ENCODE measurements at regions not wholly inside any gene's neighbourhood (a gene's known extent, or its start where the extent isn't known, plus 50 kb on each side); places are given as distances from the start of the nearest gene placed in this dataset.

DNA sequence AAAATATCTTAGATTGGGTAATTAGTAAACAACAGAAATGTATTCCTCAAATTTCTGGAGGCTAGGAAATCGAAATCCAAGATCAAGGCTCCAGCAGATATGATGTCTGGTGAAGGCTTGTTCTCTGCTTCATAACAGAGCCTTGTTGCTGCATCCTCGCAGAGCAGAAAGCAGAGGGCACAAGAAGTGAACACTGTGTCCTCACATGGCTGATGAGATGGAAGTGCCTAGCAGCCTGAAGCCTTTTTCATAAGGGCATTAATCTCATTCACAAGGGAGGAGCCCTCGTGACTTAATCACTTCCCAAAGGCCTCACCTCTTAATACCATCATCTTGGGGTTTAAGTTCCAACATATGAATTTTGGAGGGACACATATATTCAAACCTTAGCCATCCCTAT, 77.2 kb upstream of the FOXD3 start:
- H3K27me3 Mint-ChIP-seq (ENCODE audit: insufficient read depth, low read depth, poor library complexity) = no peaks in the 10 kb centered on the region
- no peaks in the 10 kb centered on the region for H3K9me2 ChIP-seq (ENCODE audit: insufficient read depth)
- no peak overlapping the region for H3K4me2 ChIP-seq
- H2AFZ ChIP-seq = peak overlapping the region; percentile 89; the same call in 1 of the 2 replicates
- H3K4me3 Mint-ChIP-seq = no peak overlapping the region
- no peak for ATAC-seq
- no peaks in the 10 kb centered on the region for H3K9me3 Mint-ChIP-seq
- H3K36me3 ChIP-seq (ENCODE audit: insufficient read depth) = no peaks in the 10 kb centered on the region
- H3K27ac Mint-ChIP-seq = no peak overlapping the region
- H3K4me1 ChIP-seq (ENCODE audit: insufficient read depth) = no peaks in the 10 kb centered on the region
- DNase-seq (ENCODE audit: low spot score) = no peak
- TF ChIP-seq POLR2AphosphoS5 (IDR thresholded peaks at IDR 0.05; ENCODE audit: low read depth) (no peak), JUNB (IDR thresholded peaks at IDR 0.05; ENCODE audit: unreplicated experiment) (no peak), EZH2phosphoT487 (IDR thresholded peaks at IDR 0.05; ENCODE audit: unreplicated experiment) (no peak), ZNF331 (CRISPR knock-in tag; IDR thresholded peaks at IDR 0.05; ENCODE audit: low read depth) (no peak), NANOG (IDR thresholded peaks at IDR 0.05; ENCODE audit: borderline replicate concordance) (no peak), ETS1 (IDR thresholded peaks at IDR 0.05) (no peak), ZNF114 (CRISPR knock-in tag; IDR thresholded peaks at IDR 0.05) (no peak), EZH2 (IDR thresholded peaks at IDR 0.05; ENCODE audit: low read depth, unreplicated experiment) (no peak), CREB1 (CRISPR knock-in tag; IDR thresholded peaks at IDR 0.05; ENCODE audit: low read depth) (no peak), STAT1 (IDR thresholded peaks at IDR 0.05; ENCODE audit: unreplicated experiment) (no peak)
- TF ChIP-seq, protein P1, sequence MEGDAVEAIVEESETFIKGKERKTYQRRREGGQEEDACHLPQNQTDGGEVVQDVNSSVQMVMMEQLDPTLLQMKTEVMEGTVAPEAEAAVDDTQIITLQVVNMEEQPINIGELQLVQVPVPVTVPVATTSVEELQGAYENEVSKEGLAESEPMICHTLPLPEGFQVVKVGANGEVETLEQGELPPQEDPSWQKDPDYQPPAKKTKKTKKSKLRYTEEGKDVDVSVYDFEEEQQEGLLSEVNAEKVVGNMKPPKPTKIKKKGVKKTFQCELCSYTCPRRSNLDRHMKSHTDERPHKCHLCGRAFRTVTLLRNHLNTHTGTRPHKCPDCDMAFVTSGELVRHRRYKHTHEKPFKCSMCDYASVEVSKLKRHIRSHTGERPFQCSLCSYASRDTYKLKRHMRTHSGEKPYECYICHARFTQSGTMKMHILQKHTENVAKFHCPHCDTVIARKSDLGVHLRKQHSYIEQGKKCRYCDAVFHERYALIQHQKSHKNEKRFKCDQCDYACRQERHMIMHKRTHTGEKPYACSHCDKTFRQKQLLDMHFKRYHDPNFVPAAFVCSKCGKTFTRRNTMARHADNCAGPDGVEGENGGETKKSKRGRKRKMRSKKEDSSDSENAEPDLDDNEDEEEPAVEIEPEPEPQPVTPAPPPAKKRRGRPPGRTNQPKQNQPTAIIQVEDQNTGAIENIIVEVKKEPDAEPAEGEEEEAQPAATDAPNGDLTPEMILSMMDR (conservative IDR thresholded peaks at IDR 0.05; ENCODE audit: low read depth in 2 of 2) = no peak
- TF ChIP-seq, protein P2, sequence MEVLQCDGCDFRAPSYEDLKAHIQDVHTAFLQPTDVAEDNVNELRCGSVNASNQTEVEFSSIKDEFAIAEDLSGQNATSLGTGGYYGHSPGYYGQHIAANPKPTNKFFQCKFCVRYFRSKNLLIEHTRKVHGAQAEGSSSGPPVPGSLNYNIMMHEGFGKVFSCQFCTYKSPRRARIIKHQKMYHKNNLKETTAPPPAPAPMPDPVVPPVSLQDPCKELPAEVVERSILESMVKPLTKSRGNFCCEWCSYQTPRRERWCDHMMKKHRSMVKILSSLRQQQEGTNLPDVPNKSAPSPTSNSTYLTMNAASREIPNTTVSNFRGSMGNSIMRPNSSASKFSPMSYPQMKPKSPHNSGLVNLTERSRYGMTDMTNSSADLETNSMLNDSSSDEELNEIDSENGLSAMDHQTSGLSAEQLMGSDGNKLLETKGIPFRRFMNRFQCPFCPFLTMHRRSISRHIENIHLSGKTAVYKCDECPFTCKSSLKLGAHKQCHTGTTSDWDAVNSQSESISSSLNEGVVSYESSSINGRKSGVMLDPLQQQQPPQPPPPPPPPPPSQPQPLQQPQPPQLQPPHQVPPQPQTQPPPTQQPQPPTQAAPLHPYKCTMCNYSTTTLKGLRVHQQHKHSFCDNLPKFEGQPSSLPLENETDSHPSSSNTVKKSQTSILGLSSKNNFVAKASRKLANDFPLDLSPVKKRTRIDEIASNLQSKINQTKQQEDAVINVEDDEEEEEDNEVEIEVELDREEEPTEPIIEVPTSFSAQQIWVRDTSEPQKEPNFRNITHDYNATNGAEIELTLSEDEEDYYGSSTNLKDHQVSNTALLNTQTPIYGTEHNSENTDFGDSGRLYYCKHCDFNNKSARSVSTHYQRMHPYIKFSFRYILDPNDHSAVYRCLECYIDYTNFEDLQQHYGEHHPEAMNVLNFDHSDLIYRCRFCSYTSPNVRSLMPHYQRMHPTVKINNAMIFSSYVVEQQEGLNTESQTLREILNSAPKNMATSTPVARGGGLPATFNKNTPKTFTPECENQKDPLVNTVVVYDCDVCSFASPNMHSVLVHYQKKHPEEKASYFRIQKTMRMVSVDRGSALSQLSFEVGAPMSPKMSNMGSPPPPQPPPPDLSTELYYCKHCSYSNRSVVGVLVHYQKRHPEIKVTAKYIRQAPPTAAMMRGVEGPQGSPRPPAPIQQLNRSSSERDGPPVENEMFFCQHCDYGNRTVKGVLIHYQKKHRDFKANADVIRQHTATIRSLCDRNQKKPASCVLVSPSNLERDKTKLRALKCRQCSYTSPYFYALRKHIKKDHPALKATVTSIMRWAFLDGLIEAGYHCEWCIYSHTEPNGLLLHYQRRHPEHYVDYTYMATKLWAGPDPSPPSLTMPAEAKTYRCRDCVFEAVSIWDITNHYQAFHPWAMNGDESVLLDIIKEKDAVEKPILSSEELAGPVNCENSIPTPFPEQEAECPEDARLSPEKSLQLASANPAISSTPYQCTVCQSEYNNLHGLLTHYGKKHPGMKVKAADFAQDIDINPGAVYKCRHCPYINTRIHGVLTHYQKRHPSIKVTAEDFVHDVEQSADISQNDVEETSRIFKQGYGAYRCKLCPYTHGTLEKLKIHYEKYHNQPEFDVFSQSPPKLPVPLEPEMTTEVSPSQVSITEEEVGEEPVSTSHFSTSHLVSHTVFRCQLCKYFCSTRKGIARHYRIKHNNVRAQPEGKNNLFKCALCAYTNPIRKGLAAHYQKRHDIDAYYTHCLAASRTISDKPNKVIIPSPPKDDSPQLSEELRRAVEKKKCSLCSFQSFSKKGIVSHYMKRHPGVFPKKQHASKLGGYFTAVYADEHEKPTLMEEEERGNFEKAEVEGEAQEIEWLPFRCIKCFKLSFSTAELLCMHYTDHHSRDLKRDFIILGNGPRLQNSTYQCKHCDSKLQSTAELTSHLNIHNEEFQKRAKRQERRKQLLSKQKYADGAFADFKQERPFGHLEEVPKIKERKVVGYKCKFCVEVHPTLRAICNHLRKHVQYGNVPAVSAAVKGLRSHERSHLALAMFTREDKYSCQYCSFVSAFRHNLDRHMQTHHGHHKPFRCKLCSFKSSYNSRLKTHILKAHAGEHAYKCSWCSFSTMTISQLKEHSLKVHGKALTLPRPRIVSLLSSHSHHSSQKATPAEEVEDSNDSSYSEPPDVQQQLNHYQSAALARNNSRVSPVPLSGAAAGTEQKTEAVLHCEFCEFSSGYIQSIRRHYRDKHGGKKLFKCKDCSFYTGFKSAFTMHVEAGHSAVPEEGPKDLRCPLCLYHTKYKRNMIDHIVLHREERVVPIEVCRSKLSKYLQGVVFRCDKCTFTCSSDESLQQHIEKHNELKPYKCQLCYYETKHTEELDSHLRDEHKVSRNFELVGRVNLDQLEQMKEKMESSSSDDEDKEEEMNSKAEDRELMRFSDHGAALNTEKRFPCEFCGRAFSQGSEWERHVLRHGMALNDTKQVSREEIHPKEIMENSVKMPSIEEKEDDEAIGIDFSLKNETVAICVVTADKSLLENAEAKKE (CRISPR knock-in tag; IDR thresholded peaks at IDR 0.05) = no peak
- TF ChIP-seq, protein P3, sequence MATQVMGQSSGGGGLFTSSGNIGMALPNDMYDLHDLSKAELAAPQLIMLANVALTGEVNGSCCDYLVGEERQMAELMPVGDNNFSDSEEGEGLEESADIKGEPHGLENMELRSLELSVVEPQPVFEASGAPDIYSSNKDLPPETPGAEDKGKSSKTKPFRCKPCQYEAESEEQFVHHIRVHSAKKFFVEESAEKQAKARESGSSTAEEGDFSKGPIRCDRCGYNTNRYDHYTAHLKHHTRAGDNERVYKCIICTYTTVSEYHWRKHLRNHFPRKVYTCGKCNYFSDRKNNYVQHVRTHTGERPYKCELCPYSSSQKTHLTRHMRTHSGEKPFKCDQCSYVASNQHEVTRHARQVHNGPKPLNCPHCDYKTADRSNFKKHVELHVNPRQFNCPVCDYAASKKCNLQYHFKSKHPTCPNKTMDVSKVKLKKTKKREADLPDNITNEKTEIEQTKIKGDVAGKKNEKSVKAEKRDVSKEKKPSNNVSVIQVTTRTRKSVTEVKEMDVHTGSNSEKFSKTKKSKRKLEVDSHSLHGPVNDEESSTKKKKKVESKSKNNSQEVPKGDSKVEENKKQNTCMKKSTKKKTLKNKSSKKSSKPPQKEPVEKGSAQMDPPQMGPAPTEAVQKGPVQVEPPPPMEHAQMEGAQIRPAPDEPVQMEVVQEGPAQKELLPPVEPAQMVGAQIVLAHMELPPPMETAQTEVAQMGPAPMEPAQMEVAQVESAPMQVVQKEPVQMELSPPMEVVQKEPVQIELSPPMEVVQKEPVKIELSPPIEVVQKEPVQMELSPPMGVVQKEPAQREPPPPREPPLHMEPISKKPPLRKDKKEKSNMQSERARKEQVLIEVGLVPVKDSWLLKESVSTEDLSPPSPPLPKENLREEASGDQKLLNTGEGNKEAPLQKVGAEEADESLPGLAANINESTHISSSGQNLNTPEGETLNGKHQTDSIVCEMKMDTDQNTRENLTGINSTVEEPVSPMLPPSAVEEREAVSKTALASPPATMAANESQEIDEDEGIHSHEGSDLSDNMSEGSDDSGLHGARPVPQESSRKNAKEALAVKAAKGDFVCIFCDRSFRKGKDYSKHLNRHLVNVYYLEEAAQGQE (IDR thresholded peaks at IDR 0.05; ENCODE audit: unreplicated experiment) = no peak
- no peaks in the 10 kb centered on the region for H3F3A ChIP-seq (replicated peaks; ENCODE audit: low read depth)
- H3K36me3 Mint-ChIP-seq (ENCODE audit: low read depth) = no peaks in the 10 kb centered on the region
- no peak overlapping the region for H3K4me3 ChIP-seq
- no peaks in the 10 kb centered on the region for H4K20me1 ChIP-seq (replicated peaks; ENCODE audit: insufficient read depth)
- H3K27me3 ChIP-seq (ENCODE audit: insufficient read depth) = no peaks in the 10 kb centered on the region
- H3K79me2 ChIP-seq (replicated peaks; ENCODE audit: insufficient read depth) = no peaks in the 10 kb centered on the region
- no peaks in the 10 kb centered on the region; the same call in 2 of the 3 replicates for H3K4me1 Mint-ChIP-seq
- peak overlapping the region; percentile 22; the same call in 1 of the 2 replicates for H3K27ac ChIP-seq (ENCODE audit: low read depth)
